ENCODE measurements at regions not wholly inside any gene's neighbourhood (a gene's known extent, or its start where the extent isn't known, plus 50 kb on each side); places are given as distances from the start of the nearest gene placed in this dataset.

- TF ChIP-seq CTCF (conservative IDR thresholded peaks at IDR 0.05) (no peak), EZH2 (IDR thresholded peaks at IDR 0.05; ENCODE audit: low read depth) (no peak)
Observed at GRCh38 chr7:26567266-26567665, 275.6 kb downstream of the SNX10 start.
